B cell (primary cell): ENCODE measurements at regions not wholly inside any gene's neighbourhood (a gene's known extent, or its start where the extent isn't known, plus 50 kb on each side); places are given as distances from the start of the nearest gene placed in this dataset.

Experiments
- ATAC-seq: fragments of 200-7000 bp; cut with Tn5 transposase; one replicate; pipeline ENCODE4 v1.10.0; 2021; ENCODE audit warnings: low read depth, mild to moderate bottlenecking, moderate number of reproducible peaks, moderate library complexity
- CTCF ChIA-PET: fragments of 350-600 bp; sonication (Branson Sonifier 250); formaldehyde crosslinking; loops from one replicate; lab custom pipeline; 2021; ENCODE audit warnings: antibody characterized with exemption, inconsistent platforms; lab: Charles Lee
- POLR2A ChIA-PET: fragments of 350-600 bp; sonication (Branson Sonifier 250); formaldehyde crosslinking; loops from one replicate; lab custom pipeline; 2021; ENCODE audit warnings: antibody characterized with exemption; lab: Charles Lee
- DNase-seq: peaks from one replicate; pipeline ENCODE4 v3.0.0; 2013
- H2AFZ ChIP-seq: 2 replicates; pipeline ENCODE4 v1.6.1; 2012; ENCODE audit warnings: mild to moderate bottlenecking, low read depth, low read length; ENCODE audit not compliant: insufficient read depth, poor library complexity, severe bottlenecking
- H3K27ac ChIP-seq, 2 donors: 1 replicate in 1 of 2; 2 replicates in 1 of 2; pipeline ENCODE4 v1.5.1; 2012 to 2013; ENCODE audit warnings: low read length in 2 of 2, mild to moderate bottlenecking in 2 of 2, moderate library complexity in 1 of 2
- H3K27me3 ChIP-seq, 4 experiments: fragments of 200-600 bp in 1 of 4; sonication (generic) in 1 of 4; replicated peaks in 1 of 4; 1 replicate in 2 of 4; 2 replicates in 2 of 4; pipeline versions ENCODE4 v1.6.1 to v1.7.0; 2013 to 2016; ENCODE audit warnings: low read length in 3 of 4, mild to moderate bottlenecking in 2 of 4, mixed read lengths in 1 of 4, moderate library complexity in 1 of 4; ENCODE audit not compliant: insufficient read depth in 4 of 4, control insufficient read depth in 3 of 4; ENCODE audit errors: control extremely low read depth in 1 of 4
- H3K36me3 ChIP-seq, 2 experiments: replicated peaks in 1 of 2; 1 replicate in 1 of 2; 2 replicates in 1 of 2; pipeline versions ENCODE4 v1.6.1 to v1.7.1; 2013; ENCODE audit warnings: low read length in 1 of 2; ENCODE audit not compliant: insufficient read depth in 2 of 2, control insufficient read depth in 1 of 2; ENCODE audit errors: control extremely low read depth in 1 of 2, extremely low read depth in 1 of 2
- H3K4me1 ChIP-seq, 2 donors: fragments of 200-600 bp in 1 of 2; sonication (generic) in 1 of 2; 1 replicate in 1 of 2; 2 replicates in 1 of 2; pipeline versions ENCODE4 v1.5.1 to v1.6.1; 2013 to 2017; ENCODE audit warnings: low read length in 2 of 2; ENCODE audit not compliant: control insufficient read depth in 2 of 2, insufficient read depth in 2 of 2
- H3K4me2 ChIP-seq: replicated peaks from 2 replicates; pipeline ENCODE3; 2012; ENCODE audit warnings: mild to moderate bottlenecking, low read depth, low read length; ENCODE audit not compliant: poor library complexity, severe bottlenecking
- H3K4me3 ChIP-seq, 5 experiments: fragments of 200-600 bp in 1 of 5; sonication (generic) in 1 of 5; 1 replicate in 3 of 5; 2 replicates in 2 of 5; pipeline versions ENCODE4 v1.5.1 to v1.7.0; 2011 to 2016; ENCODE audit warnings: low read length in 4 of 5, mild to moderate bottlenecking in 4 of 5, low read depth in 2 of 5, control low read depth in 1 of 5, moderate library complexity in 1 of 5; ENCODE audit not compliant: insufficient read depth in 1 of 5; ENCODE audit errors: control extremely low read depth in 1 of 5, extremely low read depth in 1 of 5
- H3K79me2 ChIP-seq: fragments of 200-600 bp; sonication (generic); one replicate; pipeline ENCODE4 v1.6.0; 2016; ENCODE audit warnings: low read length; ENCODE audit not compliant: control insufficient read depth, insufficient read depth
- H3K9ac ChIP-seq: fragments of 200-600 bp; sonication (generic); 2 replicates; pipeline ENCODE4 v1.6.1; 2017; ENCODE audit warnings: mild to moderate bottlenecking, low read length, moderate library complexity
- H3K9me3 ChIP-seq, 3 donors: one replicate each; pipeline versions ENCODE4 v1.6.1 to v1.7.1; 2013; ENCODE audit warnings: low read length in 2 of 3; ENCODE audit not compliant: control insufficient read depth in 2 of 3, insufficient read depth in 1 of 3; ENCODE audit errors: control extremely low read depth in 1 of 3
- H4K20me1 ChIP-seq: 2 replicates; pipeline ENCODE4 v1.6.0; 2012; ENCODE audit warnings: mild to moderate bottlenecking, low read length; ENCODE audit not compliant: insufficient read depth, control insufficient read depth, poor library complexity, severe bottlenecking
- H3K27ac Mint-ChIP-seq: one replicate; pipeline ENCODE4 v1.8.0; 2021; ENCODE audit warnings: mixed read lengths
- H3K27me3 Mint-ChIP-seq: one replicate; pipeline ENCODE4 v1.8.0; 2021; ENCODE audit warnings: mixed read lengths
- H3K4me1 Mint-ChIP-seq: one replicate; pipeline ENCODE4 v1.8.0; 2021; ENCODE audit warnings: mixed read lengths
- H3K4me3 Mint-ChIP-seq: one replicate; pipeline ENCODE4 v1.8.0; 2021; ENCODE audit warnings: mixed read lengths
- H3K9me3 Mint-ChIP-seq: one replicate; pipeline ENCODE4 v1.8.0; 2022; ENCODE audit warnings: mixed read lengths; ENCODE audit not compliant: insufficient read depth
- CTCF ChIP-seq: fragments of 200-600 bp; IDR thresholded peaks from one replicate; pipeline ENCODE4 v1.8.0; 2022; ENCODE audit warnings: antibody characterized with exemption, mild to moderate bottlenecking
- EZH2 ChIP-seq: IDR thresholded peaks from 2 replicates; pipeline ENCODE4 v1.6.1; 2012; ENCODE audit warnings: borderline replicate concordance, low read depth, mild to moderate bottlenecking, moderate library complexity, low read length; ENCODE audit not compliant: insufficient read depth, poor library complexity, severe bottlenecking
- WGBS: methylation state at CpG from one replicate; pipeline ENCODE4 v1.1.5; 2013; ENCODE audit warnings: missing lambda C conversion rate; ENCODE audit not compliant: insufficient coverage; 5-methylcytosine and 5-hydroxymethylcytosine counted together
- intact Hi-C: fragments of 100-400 bp; cut with micrococcal nuclease; formaldehyde crosslinking; loops from one replicate; pipeline ENCODE4 v1.10.0; 2022

GRCh38 chr2:101587251-101587650 is 110.3 kb upstream of the MAP4K4 start:
- no peak for TF ChIP-seq CTCF
- TF ChIP-seq EZH2 = no peak
- Mint-ChIP-seq H3K27me3 (no peaks in the 10 kb centered on the region), H3K4me3 (no peak overlapping the region), H3K4me1 (no peaks in the 10 kb centered on the region), H3K27ac (no peak overlapping the region), H3K9me3 (peaks cover 21% of the 10 kb centered on the region)
- Histone ChIP-seq H3K4me3 (no peak overlapping the region), H3K4me1 (no peaks in the 10 kb centered on the region), H3K79me2 (no peaks in the 10 kb centered on the region), H3K36me3 (no peaks in the 10 kb centered on the region), H3K9ac (no peak overlapping the region), H2AFZ (no peak overlapping the region), H3K9me3 (peaks cover 4 to 15% (median 10%) of the 10 kb centered on the region in 3 donors), H3K27me3 (no peaks in the 10 kb centered on the region), H3K27ac (no peak overlapping the region), H4K20me1 (no peaks in the 10 kb centered on the region), H3K4me2 (no peak overlapping the region)
- WGBS = 77% methylated on average over 2 of the region's 3 CpGs
- ChIA-PET CTCF (no interaction called here), POLR2A (no interaction called here)
- DNase-seq = no peak
- no peak for ATAC-seq
- intact Hi-C loops = no loop called here

- H3K36me3 ChIP-seq = no peaks in the 10 kb centered on the region
- Mint-ChIP-seq H3K27ac (no peak overlapping the region), H3K4me3 (no peak overlapping the region), H3K9me3 (peaks cover 13% of the 10 kb centered on the region), H3K27me3 (peaks cover 3% of the 10 kb centered on the region), H3K4me1 (no peaks in the 10 kb centered on the region)
- no peaks in the 10 kb centered on the region for H3K79me2 ChIP-seq
- no peaks in the 10 kb centered on the region for H3K4me1 ChIP-seq
- H4K20me1 ChIP-seq = no peaks in the 10 kb centered on the region
- H3K27ac ChIP-seq = no peak overlapping the region
- ATAC-seq (no peak), DNase-seq (no peak)
- intact Hi-C loops = no loop called here
- TF ChIP-seq CTCF (no peak), EZH2 (no peak)
- no peak overlapping the region for H3K4me2 ChIP-seq
- ChIA-PET POLR2A (no interaction called here), CTCF (no interaction called here)
- no peak overlapping the region for H3K9ac ChIP-seq
- no peak overlapping the region for H3K4me3 ChIP-seq
- H3K27me3 ChIP-seq = no peaks in the 10 kb centered on the region
- no peak overlapping the region for H2AFZ ChIP-seq
- peaks cover 4 to 12% (median 5%) of the 10 kb centered on the region in 3 donors for H3K9me3 ChIP-seq
Measured at GRCh38 chr2:101583861-101584260, 108.9 kb upstream of the RFX8 start.
